H1 (cell line): ENCODE measurements at regions not wholly inside any gene's neighbourhood (a gene's known extent, or its start where the extent isn't known, plus 50 kb on each side); places are given as distances from the start of the nearest gene placed in this dataset.

Experiments
- CTCF ChIA-PET: fragments of 300-600 bp; sonication (Branson Sonifier 250); formaldehyde crosslinking; loops from one replicate; lab custom pipeline; 2021; ENCODE audit not compliant: partially characterized antibody; lab: Charles Lee
- POLR2A ChIA-PET: fragments of 300-600 bp; sonication (Branson Sonifier 250); formaldehyde crosslinking; loops from one replicate; lab custom pipeline; 2021; ENCODE audit warnings: inconsistent platforms; ENCODE audit not compliant: partially characterized antibody; lab: Charles Lee
- DNase-seq, 2 experiments: peaks; one replicate each; pipeline versions ENCODE4 v3.0.0 to v3.0.0-alpha.2; 2010 to 2022; ENCODE audit warnings: low spot score in 2 of 2, low read depth in 1 of 2, mixed read lengths in 1 of 2
- FAIRE-seq: peaks from 2 replicates; lab custom pipeline; 2011; peaks lifted over from hg19 to GRCh38; lab: Jason Lieb, UNC
- H2AFZ ChIP-seq: 2 replicates; pipeline ENCODE4 v1.8.1; 2012; ENCODE audit warnings: low read length, inconsistent platforms
- H2AK5ac ChIP-seq: 2 replicates; pipeline ENCODE4 v1.6.1; 2013; ENCODE audit warnings: low read depth, low read length
- H2BK120ac ChIP-seq: replicated peaks from 2 replicates; pipeline ENCODE3; 2013; ENCODE audit warnings: low read depth, low read length, inconsistent platforms
- H2BK12ac ChIP-seq: 2 replicates; pipeline ENCODE4 v1.6.1; 2013; ENCODE audit warnings: low read depth, low read length
- H2BK15ac ChIP-seq: 2 replicates; pipeline ENCODE4 v1.6.1; 2013; ENCODE audit warnings: low read length
- H2BK20ac ChIP-seq: 2 replicates; pipeline ENCODE4 v1.6.1; 2013; ENCODE audit warnings: low read length
- H2BK5ac ChIP-seq: 2 replicates; pipeline ENCODE4 v1.6.1; 2013; ENCODE audit warnings: low read depth, low read length
- H3K14ac ChIP-seq: 2 replicates; pipeline ENCODE4 v1.6.1; 2013; ENCODE audit warnings: inconsistent platforms; ENCODE audit not compliant: insufficient read length
- H3K18ac ChIP-seq: 2 replicates; pipeline ENCODE4 v1.6.1; 2013; ENCODE audit warnings: low read length; ENCODE audit errors: extremely low read depth
- H3K23ac ChIP-seq: 2 replicates; pipeline ENCODE4 v1.6.1; 2013; ENCODE audit warnings: inconsistent platforms; ENCODE audit not compliant: insufficient read length
- H3K23me2 ChIP-seq: 2 replicates; pipeline ENCODE4 v1.6.1; 2013; ENCODE audit warnings: low read depth, low read length
- H3K27ac ChIP-seq: 2 replicates; pipeline ENCODE4 v1.6.1; 2011; ENCODE audit warnings: low read depth, low read length, inconsistent platforms
- H3K27me3 ChIP-seq, 4 experiments: replicated peaks in 1 of 4; 1 replicate in 1 of 4; 2 replicates in 3 of 4; pipeline versions ENCODE4 v1.6.1 to v1.8.1; 2011 to 2013; ENCODE audit warnings: low read length in 3 of 4, mild to moderate bottlenecking in 3 of 4, inconsistent platforms in 2 of 4, mixed read lengths in 2 of 4, moderate library complexity in 1 of 4; ENCODE audit not compliant: control insufficient read depth in 3 of 4, insufficient read depth in 3 of 4; ENCODE audit errors: extremely low read depth in 1 of 4
- H3K36me3 ChIP-seq, 4 experiments: 2 replicates each; pipeline versions ENCODE4 v1.6.1 to v1.8.1; 2011 to 2013; ENCODE audit warnings: mild to moderate bottlenecking in 4 of 4, low read length in 3 of 4, moderate library complexity in 2 of 4, control low read depth in 1 of 4, inconsistent platforms in 1 of 4; ENCODE audit not compliant: insufficient read depth in 4 of 4, control insufficient read depth in 2 of 4
- H3K4ac ChIP-seq: replicated peaks from 2 replicates; pipeline ENCODE3; 2013; ENCODE audit warnings: low read length, low read depth, mixed read lengths, inconsistent platforms; ENCODE audit not compliant: insufficient read length
- H3K4me1 ChIP-seq, 4 experiments: replicated peaks in 1 of 4; 1 replicate in 1 of 4; 2 replicates in 3 of 4; pipeline versions ENCODE4 v1.6.1 to v1.8.1; 2011 to 2013; ENCODE audit warnings: low read length in 3 of 4, inconsistent platforms in 2 of 4, mixed read lengths in 1 of 4; ENCODE audit not compliant: insufficient read depth in 4 of 4, control insufficient read depth in 3 of 4
- H3K4me2 ChIP-seq, 2 experiments: 2 replicates each; pipeline versions ENCODE4 v1.6.1 to v1.8.1; 2011 to 2013; ENCODE audit warnings: low read depth in 2 of 2, low read length in 2 of 2, control low read depth in 1 of 2, inconsistent platforms in 1 of 2, mild to moderate bottlenecking in 1 of 2; ENCODE audit not compliant: insufficient read depth in 1 of 2
- H3K4me3 ChIP-seq, 4 experiments: fragments of 200-600, 300-600 bp in 1 of 4; sonication (generic), shearing (Covaris generic), sonication (Bioruptor Twin) in 1 of 4; 2 replicates each; pipeline versions ENCODE4 v1.5.1 to v1.8.1; 2011 to 2016; ENCODE audit warnings: low read length in 4 of 4, low read depth in 3 of 4, control low read depth in 2 of 4, inconsistent platforms in 2 of 4, mild to moderate bottlenecking in 2 of 4, mixed read lengths in 1 of 4, moderate library complexity in 1 of 4; ENCODE audit not compliant: insufficient read depth in 2 of 4; ENCODE audit errors: extremely low read depth in 1 of 4
- H3K56ac ChIP-seq: replicated peaks from 2 replicates; pipeline ENCODE3; 2013; ENCODE audit warnings: low read depth, mild to moderate bottlenecking, mixed read lengths, low read length, inconsistent platforms; ENCODE audit not compliant: insufficient read length
- H3K79me1 ChIP-seq: 2 replicates; pipeline ENCODE4 v1.6.1; 2013; ENCODE audit warnings: low read depth, low read length, control low read depth
- H3K79me2 ChIP-seq, 2 experiments: 2 replicates each; pipeline versions ENCODE4 v1.6.1 to v1.8.1; 2012 to 2013; ENCODE audit warnings: low read length in 2 of 2, mild to moderate bottlenecking in 2 of 2, inconsistent platforms in 1 of 2; ENCODE audit not compliant: insufficient read depth in 2 of 2, control insufficient read depth in 1 of 2
- H3K9ac ChIP-seq, 4 experiments: replicated peaks in 1 of 4; 1 replicate in 1 of 4; 2 replicates in 3 of 4; pipeline versions ENCODE4 v1.6.1 to v1.8.1; 2011 to 2013; ENCODE audit warnings: low read depth in 3 of 4, low read length in 3 of 4, control low read depth in 2 of 4, mild to moderate bottlenecking in 2 of 4, moderate library complexity in 2 of 4, inconsistent platforms in 1 of 4; ENCODE audit errors: extremely low read depth in 1 of 4
- H3K9me3 ChIP-seq, 2 experiments: 2 replicates each; pipeline versions ENCODE4 v1.6.1 to v1.8.1; 2012 to 2013; ENCODE audit warnings: mild to moderate bottlenecking in 2 of 2, moderate library complexity in 2 of 2, control low read depth in 1 of 2, inconsistent platforms in 1 of 2, low read depth in 1 of 2, low read length in 1 of 2, mixed read lengths in 1 of 2; ENCODE audit not compliant: insufficient read depth in 2 of 2
- H4K20me1 ChIP-seq, 2 experiments: replicated peaks in 1 of 2; 2 replicates each; pipeline versions ENCODE3 to v1.8.1; 2011 to 2013; ENCODE audit warnings: inconsistent platforms in 2 of 2, low read length in 2 of 2, mild to moderate bottlenecking in 1 of 2; ENCODE audit not compliant: insufficient read depth in 2 of 2, control insufficient read depth in 1 of 2
- H4K5ac ChIP-seq: 2 replicates; pipeline ENCODE4 v1.6.1; 2013; ENCODE audit warnings: low read length, low read depth, mixed read lengths, inconsistent platforms; ENCODE audit not compliant: insufficient read length
- H4K8ac ChIP-seq: 2 replicates; pipeline ENCODE4 v1.8.0; 2013; ENCODE audit warnings: mild to moderate bottlenecking, moderate library complexity, low read length, inconsistent platforms; ENCODE audit not compliant: insufficient read depth; ENCODE audit errors: extremely low read depth
- H4K91ac ChIP-seq: replicated peaks from 2 replicates; pipeline ENCODE3; 2013; ENCODE audit warnings: low read length, mixed read lengths, inconsistent platforms; ENCODE audit not compliant: insufficient read length
- ASH2L ChIP-seq: fragments of 200-600, 300-600 bp; sonication (generic); IDR thresholded peaks from one replicate; pipeline ENCODE4 v1.7.1; 2017; ENCODE audit warnings: low read length
- CREB1 ChIP-seq: IDR thresholded peaks from 2 replicates; pipeline ENCODE4 v1.6.1; 2012; ENCODE audit warnings: inconsistent platforms
- EP300 ChIP-seq, 2 experiments: IDR thresholded peaks; 1 replicate in 1 of 2; 2 replicates in 1 of 2; pipeline ENCODE4 v1.6.1; 2011 to 2012; ENCODE audit warnings: low read depth in 2 of 2, low read length in 2 of 2, mild to moderate bottlenecking in 2 of 2, borderline replicate concordance in 1 of 2, inconsistent platforms in 1 of 2, moderate library complexity in 1 of 2
- EZH2 ChIP-seq: fragments of 200-600 bp; sonication (generic); IDR thresholded peaks from 2 replicates; pipeline ENCODE4 v1.7.1; 2012; ENCODE audit warnings: low read depth, mild to moderate bottlenecking, moderate library complexity, low read length, inconsistent platforms; ENCODE audit not compliant: severe bottlenecking
- GTF2F1 ChIP-seq: IDR thresholded peaks from 2 replicates; pipeline ENCODE4 v1.6.1; 2012; ENCODE audit warnings: low read depth, low read length, improper control_type of control experiment, borderline replicate concordance
- RAD21 ChIP-seq, 2 experiments: IDR thresholded peaks in 1 of 2; conservative IDR thresholded peaks in 1 of 2; 2 replicates each; pipeline ENCODE4 v1.6.1; 2011; ENCODE audit warnings: low read depth in 2 of 2, low read length in 2 of 2, improper control_type of control experiment in 1 of 2, inconsistent platforms in 1 of 2, mild to moderate bottlenecking in 1 of 2, moderate library complexity in 1 of 2
- RNF2 ChIP-seq: fragments of 200-900, 300-1000 bp; sonication (generic); IDR thresholded peaks from 2 replicates; pipeline ENCODE4 v1.7.1; 2016; ENCODE audit warnings: borderline replicate concordance, low read depth, mild to moderate bottlenecking, antibody characterized with exemption, low read length; ENCODE audit not compliant: poor library complexity, severe bottlenecking; ENCODE audit errors: missing control alignments
- RXRA ChIP-seq: IDR thresholded peaks from 2 replicates; pipeline ENCODE4 v1.6.1; 2011; ENCODE audit warnings: low read depth, mild to moderate bottlenecking, low read length, moderate library complexity; ENCODE audit not compliant: insufficient read depth
- SAP30 ChIP-seq: fragments of 300-600 bp; sonication (generic); IDR thresholded peaks from 2 replicates; pipeline ENCODE4 v1.7.1; 2012; ENCODE audit warnings: low read length, moderate library complexity, mild to moderate bottlenecking, inconsistent platforms; ENCODE audit not compliant: insufficient read depth, insufficient replicate concordance
- SP4 ChIP-seq: IDR thresholded peaks from 2 replicates; pipeline ENCODE4 v1.6.1; 2012; ENCODE audit warnings: low read length, inconsistent platforms
- TCF12 ChIP-seq: IDR thresholded peaks from 2 replicates; pipeline ENCODE4 v1.6.1; 2011; ENCODE audit warnings: low read depth, mild to moderate bottlenecking, low read length
- ZNF274 ChIP-seq: IDR thresholded peaks from 2 replicates; pipeline ENCODE4 v1.7.0; 2012; ENCODE audit warnings: low read length, borderline replicate concordance; ENCODE audit errors: extremely low read depth
- WGBS, 2 experiments: shearing (Covaris generic) in 1 of 2; methylation state at CpG; one replicate each; pipeline versions ENCODE4 v1.1.6 to v1.1.7; 2013 to 2015; ENCODE audit warnings: low lambda C conversion rate in 2 of 2, mixed read lengths in 2 of 2, inconsistent platforms in 1 of 2, low coverage in 1 of 2, missing lambda C conversion rate in 1 of 2; ENCODE audit not compliant: insufficient replicate concordance in 2 of 2, insufficient coverage in 1 of 2, insufficient read length in 1 of 2; ENCODE audit errors: extremely low coverage in 1 of 2, missing lambda C conversion rate in 1 of 2; 5-methylcytosine and 5-hydroxymethylcytosine counted together

DNA sequence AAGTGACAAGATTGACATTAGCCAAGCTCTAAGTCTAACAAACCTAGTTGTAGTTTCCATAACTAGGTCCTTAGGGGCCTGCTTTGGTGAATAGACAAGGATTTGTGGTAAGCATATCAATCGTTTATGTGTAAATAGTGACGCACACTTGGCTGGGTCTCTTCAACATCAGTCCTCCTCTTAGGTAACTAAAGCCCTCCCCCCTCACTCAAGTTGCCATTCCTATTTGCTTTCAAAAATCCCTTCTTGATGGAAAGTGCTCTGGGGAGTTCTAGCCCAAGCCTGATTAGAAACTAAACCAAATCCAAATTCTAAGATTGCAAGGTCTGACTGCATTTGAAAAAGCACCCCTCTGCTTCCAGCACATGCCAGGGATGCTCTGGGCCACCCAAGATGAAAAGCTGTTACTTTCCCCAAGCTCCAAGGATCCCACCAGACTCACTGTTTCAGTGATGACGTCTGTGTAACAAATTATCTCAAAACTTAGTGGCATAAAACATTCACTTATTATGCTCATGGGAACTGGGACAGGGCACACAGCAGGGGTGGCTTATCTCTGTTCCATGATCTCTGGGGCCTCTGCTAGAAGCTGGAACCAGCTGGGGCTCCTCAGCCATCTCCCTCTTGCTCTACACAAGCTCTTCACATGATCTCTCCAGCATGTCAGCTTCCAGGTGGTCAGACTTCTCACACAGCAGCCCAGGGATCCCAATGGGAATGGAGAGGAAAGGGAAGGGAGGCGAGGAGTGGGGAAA is 74.1 kb downstream of the RRAGC start:
- Histone ChIP-seq H3K36me3 (no peaks in the 10 kb centered on the region), H2BK5ac (no peak overlapping the region), H3K9me3 (no peaks in the 10 kb centered on the region), H3K18ac (no peak overlapping the region), H4K5ac (no peak overlapping the region), H3K23ac (no peak overlapping the region), H3K23me2 (no peaks in the 10 kb centered on the region), H2AK5ac (no peak overlapping the region), H4K20me1 (no peaks in the 10 kb centered on the region), H3K27ac (no peak overlapping the region), H2BK120ac (no peak overlapping the region), H3K27me3 (no peaks in the 10 kb centered on the region; a peak in 1 of 7 replicates), H3K9ac (no peak overlapping the region), H3K79me1 (no peaks in the 10 kb centered on the region), H3K4me1 (peaks cover 0 to 12% (median 3%) of the 10 kb centered on the region in 4 experiments; a peak in 4 of 7 replicates), H2BK12ac (no peak overlapping the region), H4K8ac (no peak overlapping the region), H3K4me2 (no peak overlapping the region), H2BK20ac (no peak overlapping the region), H3K4me3 (no peak overlapping the region), H2BK15ac (no peak overlapping the region), H3K14ac (no peak overlapping the region), H4K91ac (no peak overlapping the region), H3K4ac (no peak overlapping the region), H3K56ac (no peak overlapping the region), H2AFZ (no peak overlapping the region), H3K79me2 (no peaks in the 10 kb centered on the region)
- WGBS, 2 experiments, result 75% methylated on average over 4 of the region's 4 CpGs; no CpG with 5 or more reads in 1 of the 2 experiments
- FAIRE-seq (no peak), DNase-seq (no peak)
- POLR2A ChIA-PET, result interaction anchor here (1.5 kb wide), 1 partner anchor 44 kb away, joined by 3 read pairs; no protein-coding TSS in a partner anchor
- CTCF ChIA-PET, result interaction anchor here (1.4 to 1.5 kb wide), 2 partner anchors 15 to 17 kb away, joined by 3 to 4 read pairs; no protein-coding TSS in a partner anchor
- TF ChIP-seq GTF2F1, result no peak
- TF ChIP-seq RNF2, result no peak
- no peak for TF ChIP-seq EZH2
- no peak for TF ChIP-seq EP300 (IDR thresholded peaks at IDR 0.05; ENCODE audit: borderline replicate concordance in 1 of 2, low read depth in 2 of 2, low read length in 2 of 2)
- no peak for TF ChIP-seq RXRA
- TF ChIP-seq CREB1, result no peak
- TF ChIP-seq TCF12, result no peak
- no peak for TF ChIP-seq ZNF274
- TF ChIP-seq ASH2L, result no peak
- TF ChIP-seq RAD21 (IDR thresholded peaks at IDR 0.05 in 1 of 2, conservative IDR thresholded peaks at IDR 0.05 in 1 of 2; ENCODE audit: low read depth in 2 of 2, low read length in 2 of 2), result no peak
- TF ChIP-seq SAP30, result no peak
- no peak for TF ChIP-seq SP4
